Esophagus squamous epithelium (tissue), 4 donors: ENCODE measurements at regions not wholly inside any gene's neighbourhood (a gene's known extent, or its start where the extent isn't known, plus 50 kb on each side); places are given as distances from the start of the nearest gene placed in this dataset.

Experiments used
- POLR2A ChIP-seq, 4 donors: fragments of 450-650 bp; IDR thresholded peaks; one replicate each; pipeline ENCODE4 v1.6.1; 2017; ENCODE audit warnings: antibody characterized with exemption in 4 of 4, mild to moderate bottlenecking in 4 of 4, moderate library complexity in 3 of 4
- TF ChIP-seq, protein P1 (sequence below), 6 experiments: fragments of 450-650 bp in 4 of 6; fragments of 200-600 bp in 2 of 6; sonication (generic) in 2 of 6; IDR thresholded peaks; one replicate each; pipeline ENCODE4 v1.5.1; 2016 to 2019; ENCODE audit warnings: antibody characterized with exemption in 6 of 6, mild to moderate bottlenecking in 4 of 6, moderate library complexity in 4 of 6

DNA sequence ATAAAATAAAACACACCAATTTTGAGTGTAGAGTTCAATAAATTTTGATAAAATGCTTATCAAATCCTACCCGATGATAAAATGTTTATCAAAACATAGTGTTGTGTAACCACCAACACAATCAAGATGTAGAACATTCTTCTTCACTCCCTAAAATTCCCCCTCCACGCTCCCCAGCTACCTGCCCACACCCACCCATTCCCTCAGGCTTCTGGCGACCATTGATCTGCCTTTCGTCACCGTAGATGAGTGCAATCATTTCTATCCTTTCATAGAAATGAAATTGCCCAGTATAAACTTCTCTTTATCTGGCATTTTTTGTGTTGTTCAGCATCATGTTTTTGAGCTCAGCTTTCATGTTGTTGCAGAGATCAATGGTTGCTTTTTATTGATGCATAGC is 90.7 kb upstream of the TBX3 start:
- TF ChIP-seq, protein P1, sequence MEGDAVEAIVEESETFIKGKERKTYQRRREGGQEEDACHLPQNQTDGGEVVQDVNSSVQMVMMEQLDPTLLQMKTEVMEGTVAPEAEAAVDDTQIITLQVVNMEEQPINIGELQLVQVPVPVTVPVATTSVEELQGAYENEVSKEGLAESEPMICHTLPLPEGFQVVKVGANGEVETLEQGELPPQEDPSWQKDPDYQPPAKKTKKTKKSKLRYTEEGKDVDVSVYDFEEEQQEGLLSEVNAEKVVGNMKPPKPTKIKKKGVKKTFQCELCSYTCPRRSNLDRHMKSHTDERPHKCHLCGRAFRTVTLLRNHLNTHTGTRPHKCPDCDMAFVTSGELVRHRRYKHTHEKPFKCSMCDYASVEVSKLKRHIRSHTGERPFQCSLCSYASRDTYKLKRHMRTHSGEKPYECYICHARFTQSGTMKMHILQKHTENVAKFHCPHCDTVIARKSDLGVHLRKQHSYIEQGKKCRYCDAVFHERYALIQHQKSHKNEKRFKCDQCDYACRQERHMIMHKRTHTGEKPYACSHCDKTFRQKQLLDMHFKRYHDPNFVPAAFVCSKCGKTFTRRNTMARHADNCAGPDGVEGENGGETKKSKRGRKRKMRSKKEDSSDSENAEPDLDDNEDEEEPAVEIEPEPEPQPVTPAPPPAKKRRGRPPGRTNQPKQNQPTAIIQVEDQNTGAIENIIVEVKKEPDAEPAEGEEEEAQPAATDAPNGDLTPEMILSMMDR (IDR thresholded peaks at IDR 0.05): no peak
- TF ChIP-seq POLR2A (IDR thresholded peaks at IDR 0.05): no peak
